IMR-90 (cell line): ENCODE measurements at regions not wholly inside any gene's neighbourhood (a gene's known extent, or its start where the extent isn't known, plus 50 kb on each side); places are given as distances from the start of the nearest gene placed in this dataset.

ENCODE experiments used
- ATAC-seq: fragments of 200-7000 bp; cut with Tn5 transposase; 2 replicates; pipeline ENCODE4 v1.9.1; 2020; ENCODE audit warnings: low read depth, mild to moderate bottlenecking, moderate library complexity
- BruUV-seq: library from RNA; stranded (reverse); fragments of 400-500 nt; replicated peaks from 2 replicates; lab custom pipeline; 2021; lab: Mats Ljungman, UMichigan
- CTCF ChIA-PET: fragments of 300-600 bp; formaldehyde crosslinking; extraction: SDS; loops from one replicate; lab custom pipeline; 2021; ENCODE audit warnings: antibody characterized with exemption; lab: Yijun Ruan, JAX
- POLR2A ChIA-PET: fragments of 300-600 bp; sonication (Branson Sonifier 250); formaldehyde crosslinking; loops from one replicate; lab custom pipeline; 2022; ENCODE audit warnings: antibody characterized with exemption; ENCODE audit not compliant: unreplicated experiment; lab: Charles Lee
- DNase-seq: peaks from one replicate; pipeline ENCODE4 v3.0.0; 2013
- H2AFZ ChIP-seq: replicated peaks from 2 replicates; pipeline ENCODE3; 2013; ENCODE audit warnings: low read length, mild to moderate bottlenecking; ENCODE audit not compliant: poor library complexity
- H2AK5ac ChIP-seq: 2 replicates; pipeline ENCODE4 v1.6.1; 2013; ENCODE audit warnings: low read depth, low read length, inconsistent platforms
- H2AK9ac ChIP-seq: replicated peaks from 2 replicates; pipeline ENCODE3; 2013; ENCODE audit warnings: mild to moderate bottlenecking, low read depth, low read length, moderate library complexity; ENCODE audit not compliant: poor library complexity
- H2BK120ac ChIP-seq: 2 replicates; pipeline ENCODE4 v1.6.1; 2013; ENCODE audit warnings: low read depth, low read length, inconsistent platforms
- H2BK15ac ChIP-seq: 3 replicates; pipeline ENCODE4 v1.6.1; 2013; ENCODE audit warnings: low read depth, low read length, inconsistent platforms
- H2BK20ac ChIP-seq: 2 replicates; pipeline ENCODE4 v1.6.1; 2013; ENCODE audit warnings: low read depth, mild to moderate bottlenecking, inconsistent platforms, low read length, moderate library complexity
- H2BK5ac ChIP-seq: 2 replicates; pipeline ENCODE4 v1.6.1; 2013; ENCODE audit warnings: mild to moderate bottlenecking, low read depth, low read length, inconsistent platforms; ENCODE audit not compliant: poor library complexity, severe bottlenecking
- H3K14ac ChIP-seq: replicated peaks from 2 replicates; pipeline ENCODE4 v1.6.1; 2013; ENCODE audit warnings: low read depth, low read length, inconsistent platforms
- H3K18ac ChIP-seq: 2 replicates; pipeline ENCODE4 v1.6.1; 2013; ENCODE audit warnings: low read depth, low read length, control low read depth
- H3K23ac ChIP-seq: 2 replicates; pipeline ENCODE4 v1.6.1; 2013; ENCODE audit warnings: low read depth, low read length, inconsistent platforms
- H3K27ac ChIP-seq: 2 replicates; pipeline ENCODE4 v1.5.1; 2013; ENCODE audit warnings: mild to moderate bottlenecking, control low read depth, low read length; ENCODE audit not compliant: insufficient read depth
- H3K27me3 ChIP-seq: 2 replicates; pipeline ENCODE4 v1.6.1; 2013; ENCODE audit warnings: low read length; ENCODE audit not compliant: control insufficient read depth, insufficient read depth
- H3K36me3 ChIP-seq: 2 replicates; pipeline ENCODE4 v1.6.1; 2013; ENCODE audit warnings: low read length, mixed read lengths; ENCODE audit not compliant: control insufficient read depth, insufficient read depth
- H3K4ac ChIP-seq: 2 replicates; pipeline ENCODE4 v1.6.1; 2013; ENCODE audit warnings: low read depth, low read length, inconsistent platforms
- H3K4me1 ChIP-seq: 2 replicates; pipeline ENCODE4 v1.6.1; 2013; ENCODE audit warnings: low read length, mixed read lengths; ENCODE audit not compliant: control insufficient read depth, insufficient read depth
- H3K4me2 ChIP-seq: 2 replicates; pipeline ENCODE4 v1.6.1; 2013; ENCODE audit warnings: low read depth, mild to moderate bottlenecking, control low read depth, low read length, moderate library complexity
- H3K4me3 ChIP-seq: 2 replicates; pipeline ENCODE4 v1.5.1; 2013; ENCODE audit warnings: low read depth, mild to moderate bottlenecking, control low read depth, low read length, moderate library complexity; ENCODE audit not compliant: insufficient read depth
- H3K56ac ChIP-seq: 2 replicates; pipeline ENCODE4 v1.6.1; 2013; ENCODE audit warnings: low read length, inconsistent platforms; ENCODE audit not compliant: insufficient read depth; ENCODE audit errors: extremely low read depth
- H3K79me1 ChIP-seq, 2 experiments: 2 replicates each; pipeline ENCODE4 v1.6.1; 2013; ENCODE audit warnings: low read length in 2 of 2, inconsistent platforms in 1 of 2, low read depth in 1 of 2
- H3K9ac ChIP-seq: 2 replicates; pipeline ENCODE4 v1.6.1; 2013; ENCODE audit warnings: low read depth, low read length, control low read depth
- H3K9me1 ChIP-seq: 2 replicates; pipeline ENCODE4 v1.6.1; 2013; ENCODE audit warnings: low read length, inconsistent platforms; ENCODE audit not compliant: insufficient read depth
- H3K9me3 ChIP-seq: 2 replicates; pipeline ENCODE4 v1.6.1; 2013; ENCODE audit warnings: low read length; ENCODE audit not compliant: control insufficient read depth, insufficient read depth
- H4K20me1 ChIP-seq: 2 replicates; pipeline ENCODE4 v1.6.1; 2013; ENCODE audit warnings: low read length, inconsistent platforms; ENCODE audit not compliant: insufficient read depth
- H4K5ac ChIP-seq: 2 replicates; pipeline ENCODE4 v1.6.1; 2013; ENCODE audit warnings: mild to moderate bottlenecking, low read depth, low read length, control low read depth
- H4K8ac ChIP-seq, 2 experiments: 2 replicates each; pipeline ENCODE4 v1.6.1; 2013; ENCODE audit warnings: low read depth in 2 of 2, low read length in 2 of 2, control low read depth in 1 of 2, inconsistent platforms in 1 of 2
- H4K91ac ChIP-seq: 2 replicates; pipeline ENCODE4 v1.6.1; 2013; ENCODE audit warnings: low read depth, low read length, inconsistent platforms; ENCODE audit not compliant: insufficient read depth
- CEBPB ChIP-seq: IDR thresholded peaks from 2 replicates; pipeline ENCODE4 v1.6.1; 2012; ENCODE audit warnings: low read depth, low read length, improper control_type of control experiment
- FOS ChIP-seq: fragments of 150-350 bp; IDR thresholded peaks from 2 replicates; pipeline ENCODE4 v1.6.1; 2016; ENCODE audit warnings: low read depth, low read length
- RCOR1 ChIP-seq: IDR thresholded peaks from 2 replicates; pipeline ENCODE4 v1.6.1; 2012; ENCODE audit warnings: mild to moderate bottlenecking, low read length, improper control_type of control experiment; ENCODE audit not compliant: insufficient replicate concordance
- WGBS, 2 experiments: methylation state at CpG; one replicate each; pipeline versions ENCODE4 v1.1.5 to v1.1.7; 2013; ENCODE audit warnings: missing lambda C conversion rate in 2 of 2; ENCODE audit not compliant: insufficient read length in 1 of 2; ENCODE audit errors: extremely low coverage in 2 of 2; 5-methylcytosine and 5-hydroxymethylcytosine counted together
- dilution Hi-C: fragments of 300-500 bp; cut with HindIII; formaldehyde crosslinking; loops from one replicate; pipeline ENCODE4 v1.14.3; 2018; ENCODE audit warnings: low sequenced_read_pairs; ENCODE audit not compliant: unreplicated experiment
- in situ Hi-C: fragments of 300-500 bp; cut with MboI; formaldehyde crosslinking; loops from 3 replicates; pipeline ENCODE4 v1.14.3; 2019; ENCODE audit warnings: low sequenced_read_pairs, inconsistent platforms, mixed read lengths
- intact Hi-C: fragments of 100-400 bp; cut with micrococcal nuclease; formaldehyde crosslinking; loops from 2 replicates; pipeline ENCODE4 v1.10.0; 2022

DNA sequence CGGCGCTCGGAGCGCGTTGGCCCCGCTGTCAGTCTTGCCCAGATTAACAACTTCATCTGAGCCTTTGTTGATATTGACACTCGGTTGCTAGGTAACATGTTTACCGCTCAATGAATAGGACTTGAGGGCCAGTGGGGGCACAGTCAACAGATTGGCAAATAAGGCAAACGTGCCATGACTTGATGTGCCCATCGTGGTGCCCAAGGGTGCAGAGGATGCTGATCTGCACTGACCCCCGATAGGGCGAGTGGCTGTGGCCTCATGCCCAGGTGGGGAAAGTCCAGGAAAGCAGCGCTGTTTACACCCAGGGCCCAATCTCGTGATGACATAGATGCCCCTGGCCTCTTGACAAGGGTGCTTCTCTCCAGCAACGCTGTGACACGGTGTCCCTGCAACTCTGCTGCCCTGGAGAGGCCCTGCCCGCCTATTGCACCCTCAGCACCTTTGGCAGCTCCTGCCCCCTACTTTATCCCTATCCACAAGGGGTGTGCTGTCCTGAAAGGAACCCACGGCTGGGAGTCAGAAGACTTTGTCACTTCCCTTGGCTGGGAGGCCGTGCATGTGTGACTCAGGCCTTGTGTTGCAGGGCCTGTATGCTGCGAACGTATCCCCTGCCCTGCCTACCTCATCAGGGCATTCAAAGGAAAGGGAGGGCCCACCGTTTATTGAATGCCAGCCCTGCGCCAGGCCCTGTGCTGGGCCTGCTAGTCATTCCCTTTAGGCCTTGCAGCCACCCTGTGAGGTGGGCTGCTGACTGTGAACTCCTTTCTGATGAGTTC lies 158.0 kb downstream of the INHBB start:
- no peak overlapping the region; the same call in 1 of the 2 replicates for H4K91ac ChIP-seq
- no peak overlapping the region for H3K23ac ChIP-seq
- H3K4me3 ChIP-seq: no peak overlapping the region
- H2BK15ac ChIP-seq: no peak overlapping the region
- BruUV-seq: no TSS peak
- H3K14ac ChIP-seq: no peak overlapping the region
- H3K56ac ChIP-seq: no peak overlapping the region
- no peak overlapping the region for H2BK120ac ChIP-seq
- WGBS, 2 experiments: 39% methylated on average over 6 of the region's 23 CpGs; no CpG with 5 or more reads in 1 of the 2 experiments
- H3K4ac ChIP-seq: no peak overlapping the region
- H4K20me1 ChIP-seq: no peaks in the 10 kb centered on the region
- in situ Hi-C loops (no loop called here), dilution Hi-C loops (no loop called here), intact Hi-C loops (no loop called here)
- H3K9me1 ChIP-seq: no peaks in the 10 kb centered on the region; the same call in 1 of the 2 replicates
- H3K79me1 ChIP-seq: no peaks in the 10 kb centered on the region
- no peak for TF ChIP-seq RCOR1
- no peak; the same call in 1 of the 2 replicates for TF ChIP-seq CEBPB
- TF ChIP-seq FOS: no peak
- no peak overlapping the region for H2AK5ac ChIP-seq
- H3K9ac ChIP-seq: no peak overlapping the region
- H3K9me3 ChIP-seq: no peaks in the 10 kb centered on the region
- H3K27ac ChIP-seq: no peak overlapping the region
- POLR2A ChIA-PET: no interaction called here
- peaks cover 40% of the 10 kb centered on the region for H3K27me3 ChIP-seq
- H2BK5ac ChIP-seq: no peak overlapping the region
- H4K5ac ChIP-seq: no peak overlapping the region
- peaks cover 1% of the 10 kb centered on the region; the same call in 1 of the 2 replicates for H3K4me1 ChIP-seq
- H2AK9ac ChIP-seq: no peak overlapping the region
- no peak overlapping the region for H2BK20ac ChIP-seq
- no peaks in the 10 kb centered on the region for H3K36me3 ChIP-seq
- peak; percentile 57 for DNase-seq
- peak overlapping the region; percentile 61 for H2AFZ ChIP-seq
- 0 out of 4 replicates have a peak overlapping the region, but pooled peaks of 1 of the 2 experiments have one; percentile 34 for H4K8ac ChIP-seq
- no peak overlapping the region for H3K18ac ChIP-seq
- no peak overlapping the region for H3K4me2 ChIP-seq
- CTCF ChIA-PET: no interaction called here
- ATAC-seq: peak; percentile 56
